ENCODE measurements at regions not wholly inside any gene's neighbourhood (a gene's known extent, or its start where the extent isn't known, plus 50 kb on each side); places are given as distances from the start of the nearest gene placed in this dataset.
"Not testable (repeated sequence)": the region's sequence is repeated elsewhere in the genome, so short reads cannot be mapped to it uniquely, and the experiment has no call there.

DNA sequence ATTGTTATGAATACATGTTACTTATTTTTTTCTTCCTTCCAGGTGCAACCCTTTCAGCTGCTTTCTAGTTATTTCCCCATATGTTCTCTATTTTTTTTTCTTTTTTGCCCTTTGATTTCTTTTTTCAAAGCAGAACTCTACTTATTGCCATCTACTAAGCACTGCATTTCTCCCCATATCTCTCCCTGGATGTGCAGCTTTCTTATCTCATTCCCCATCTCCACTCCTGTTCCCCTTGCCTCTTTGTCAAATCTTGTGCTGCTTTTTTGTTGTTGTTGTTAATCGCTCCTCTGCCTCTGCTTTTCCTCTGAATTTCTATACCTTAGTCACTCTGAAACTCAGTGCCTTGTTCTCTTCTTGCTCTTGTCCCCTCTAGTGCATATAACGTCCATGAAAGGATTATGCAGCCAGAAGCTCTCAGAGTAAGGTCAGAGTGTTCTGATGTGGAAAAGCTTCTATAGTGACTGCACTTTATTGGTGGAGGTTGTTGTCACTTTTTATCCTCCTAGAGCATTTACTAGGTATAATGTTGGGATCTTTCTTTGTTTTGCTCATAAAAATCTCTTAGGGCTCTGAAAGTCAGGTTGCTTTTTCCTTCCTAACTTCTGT, 51.1 kb upstream of the JADE1 start:
- Histone ChIP-seq H3K27me3 (no peaks in the 10 kb centered on the region), H3K36me3 (no peaks in the 10 kb centered on the region), H3K4me3 (no peak overlapping the region), H3K9me3 (no peaks in the 10 kb centered on the region), H3K4me1 (peaks cover 0 to 14% (median 5%) of the 10 kb centered on the region in 9 donors), H3K27ac (peak overlapping the region in 2 of 10 donors; percentile 0 to 49)
- WGBS, 2 donors, result 58 to 61% methylated on average over 2 of the region's 2 CpGs
- ATAC-seq (peak in 1 of 8 donors; percentile 50), DNase-seq (no peak)
- intact Hi-C loops (cut with DNase I), result no loop called here
- TF ChIP-seq, protein P1, sequence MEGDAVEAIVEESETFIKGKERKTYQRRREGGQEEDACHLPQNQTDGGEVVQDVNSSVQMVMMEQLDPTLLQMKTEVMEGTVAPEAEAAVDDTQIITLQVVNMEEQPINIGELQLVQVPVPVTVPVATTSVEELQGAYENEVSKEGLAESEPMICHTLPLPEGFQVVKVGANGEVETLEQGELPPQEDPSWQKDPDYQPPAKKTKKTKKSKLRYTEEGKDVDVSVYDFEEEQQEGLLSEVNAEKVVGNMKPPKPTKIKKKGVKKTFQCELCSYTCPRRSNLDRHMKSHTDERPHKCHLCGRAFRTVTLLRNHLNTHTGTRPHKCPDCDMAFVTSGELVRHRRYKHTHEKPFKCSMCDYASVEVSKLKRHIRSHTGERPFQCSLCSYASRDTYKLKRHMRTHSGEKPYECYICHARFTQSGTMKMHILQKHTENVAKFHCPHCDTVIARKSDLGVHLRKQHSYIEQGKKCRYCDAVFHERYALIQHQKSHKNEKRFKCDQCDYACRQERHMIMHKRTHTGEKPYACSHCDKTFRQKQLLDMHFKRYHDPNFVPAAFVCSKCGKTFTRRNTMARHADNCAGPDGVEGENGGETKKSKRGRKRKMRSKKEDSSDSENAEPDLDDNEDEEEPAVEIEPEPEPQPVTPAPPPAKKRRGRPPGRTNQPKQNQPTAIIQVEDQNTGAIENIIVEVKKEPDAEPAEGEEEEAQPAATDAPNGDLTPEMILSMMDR (IDR thresholded peaks at IDR 0.05), result no peak

DNA sequence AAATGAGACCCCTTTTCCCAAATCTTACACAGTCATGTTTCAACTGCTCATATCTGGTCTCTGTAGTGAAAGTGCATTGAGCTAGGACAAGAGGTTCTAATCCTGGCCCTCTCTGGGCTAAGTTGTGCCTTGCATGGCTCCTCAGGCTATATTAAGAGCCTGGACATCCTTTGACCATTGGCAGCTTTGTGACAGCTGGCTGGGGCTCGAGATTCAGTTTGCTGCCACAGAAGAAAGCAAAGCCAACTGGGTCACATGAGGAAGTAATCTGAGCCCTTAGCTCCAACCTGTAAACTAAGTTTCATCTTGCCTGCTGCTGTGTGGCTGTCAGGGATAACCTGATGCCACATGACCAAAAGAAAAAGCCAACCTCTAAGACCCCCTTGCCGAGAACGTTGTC, 51.8 kb upstream of the JADE1 start:
- peaks cover 0 to 14% (median 5%) of the 10 kb centered on the region in 9 donors for H3K4me1 ChIP-seq
- peak; percentile 67 to 99 (median 96) for ATAC-seq
- no peaks in the 10 kb centered on the region for H3K27me3 ChIP-seq
- H3K36me3 ChIP-seq, result no peaks in the 10 kb centered on the region
- peak; percentile 29 to 66 for DNase-seq
- H3K9me3 ChIP-seq, result no peaks in the 10 kb centered on the region
- WGBS, 2 donors, result 23 to 26% methylated on average over 3 of the region's 3 CpGs
- H3K4me3 ChIP-seq, result no peak overlapping the region
- intact Hi-C loops (cut with DNase I), result no loop called here
- peak overlapping the region in 7 of 10 donors; percentile 0 to 61 (median 49) for H3K27ac ChIP-seq
- TF ChIP-seq, protein P1 (IDR thresholded peaks at IDR 0.05), result no peak

DNA sequence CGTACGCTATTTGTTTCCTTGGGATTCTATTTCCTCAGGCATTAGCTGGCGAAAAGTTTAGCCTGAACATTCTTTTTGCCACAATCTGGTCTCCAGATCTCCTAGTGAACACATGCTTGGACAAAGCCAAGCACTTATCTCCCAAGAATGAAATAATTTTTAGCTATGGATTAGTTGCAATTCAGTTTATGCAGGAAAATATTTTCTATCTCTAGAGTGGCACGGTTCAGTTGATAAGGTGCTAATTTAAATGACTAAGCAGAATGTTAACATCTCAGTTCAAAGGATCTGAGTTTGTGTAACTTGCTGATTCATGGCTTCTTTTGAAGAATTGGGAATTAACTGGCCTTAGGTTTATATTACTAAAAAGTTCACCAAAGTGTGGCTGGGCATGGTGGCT, 58.1 kb upstream of the JADE1 start:
- Histone ChIP-seq H3K27me3 (no peaks in the 10 kb centered on the region), H3K4me1 (no peaks in the 10 kb centered on the region), H3K4me3 (no peak overlapping the region), H3K9me3 (no peaks in the 10 kb centered on the region), H3K27ac (no peak overlapping the region), H3K36me3 (no peaks in the 10 kb centered on the region)
- intact Hi-C loops (cut with DNase I), result no loop called here
- 82% methylated on average over 4 of the region's 4 CpGs for WGBS, 2 donors
- ATAC-seq (no peak), DNase-seq (no peak)
- TF ChIP-seq, protein P1 (IDR thresholded peaks at IDR 0.05), result no peak

DNA sequence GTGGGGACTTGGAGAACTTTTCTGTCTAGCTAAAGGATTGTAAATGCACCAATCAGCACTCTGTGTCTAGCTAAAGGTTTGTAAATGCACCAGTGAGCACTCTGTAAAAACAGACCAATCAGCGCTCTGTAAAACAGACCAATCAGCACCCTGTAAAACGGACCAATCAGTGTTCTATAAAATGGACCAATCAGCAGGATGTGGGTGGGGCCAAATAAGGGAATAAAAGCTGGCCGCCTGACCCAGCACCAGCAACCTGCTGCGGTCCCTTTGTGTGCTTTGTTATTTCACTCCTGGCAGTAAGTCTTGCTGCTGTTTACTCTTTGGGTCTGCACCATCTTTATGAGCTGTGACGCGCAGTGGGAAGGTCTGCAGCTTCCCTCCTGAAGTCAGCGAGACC, 67.8 kb upstream of the JADE1 start:
- DNase-seq; H3K4me3 ChIP-seq; H3K4me1 ChIP-seq; ATAC-seq; intact Hi-C loops (cut with DNase I); H3K9me3 ChIP-seq; H3K27me3 ChIP-seq; H3K27ac ChIP-seq; H3K36me3 ChIP-seq: not testable (repeated sequence)
- 95 to 96% methylated on average over 7 of the region's 7 CpGs for WGBS, 2 donors

DNA sequence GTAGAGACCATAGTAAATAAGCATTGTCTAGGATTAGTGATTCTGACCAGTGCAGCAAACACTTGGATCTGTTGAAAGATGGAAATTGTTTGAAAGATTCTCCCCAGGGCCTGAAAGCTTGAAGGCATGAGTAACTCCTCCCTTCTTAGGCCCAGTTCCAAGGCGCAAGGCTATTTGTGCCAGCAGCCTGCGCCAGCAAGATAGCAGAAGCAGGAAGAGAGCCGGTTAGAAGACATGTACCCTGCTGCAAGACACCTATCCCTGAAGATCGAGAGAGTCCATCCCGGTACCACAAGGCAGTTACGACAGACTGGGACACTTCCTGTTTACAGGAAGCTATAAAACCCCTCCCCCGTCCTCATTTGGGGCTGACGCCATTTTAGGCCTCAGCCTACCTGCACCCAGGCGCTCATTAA, 72.4 kb upstream of the JADE1 start:
- intact Hi-C loops (cut with DNase I), result no loop called here
- Histone ChIP-seq H3K27ac (peak overlapping the region in 3 of 10 donors; percentile 4 to 32 (median 9)), H3K36me3 (no peaks in the 10 kb centered on the region), H3K4me1 (peaks cover 0 to 4% (median 0%) of the 10 kb centered on the region in 9 donors), H3K27me3 (no peaks in the 10 kb centered on the region), H3K9me3 (peaks cover 0 to 13% (median 0%) of the 10 kb centered on the region in 11 donors), H3K4me3 (no peak overlapping the region)
- DNase-seq (peak; percentile 21 to 29), ATAC-seq (peak in 6 of 8 donors; percentile 38 to 85 (median 56))
- TF ChIP-seq, protein P1 (IDR thresholded peaks at IDR 0.05), result no peak
- WGBS, 2 donors, result 39 to 54% methylated on average over 9 of the region's 9 CpGs

Measured in heart right ventricle (tissue), 16 donors.